Stomach (tissue), 4 donors: ENCODE measurements at regions not wholly inside any gene's neighbourhood (a gene's known extent, or its start where the extent isn't known, plus 50 kb on each side); places are given as distances from the start of the nearest gene placed in this dataset.

Experiments used
- EP300 ChIP-seq: sonication (generic); formaldehyde crosslinking; IDR thresholded peaks from one replicate; pipeline ENCODE4 v1.6.1; 2017; ENCODE audit warnings: antibody characterized with exemption
- POLR2A ChIP-seq, 4 donors: fragments of 450-650 bp; IDR thresholded peaks; one replicate each; pipeline ENCODE4 v1.6.1; 2016; ENCODE audit warnings: antibody characterized with exemption in 4 of 4, control low read depth in 2 of 4, mild to moderate bottlenecking in 1 of 4, moderate library complexity in 1 of 4
- POLR2AphosphoS5 ChIP-seq, 3 donors: sonication (generic); formaldehyde crosslinking; IDR thresholded peaks; one replicate each; pipeline ENCODE4 v1.6.1; 2016; ENCODE audit warnings: antibody characterized with exemption in 3 of 3
- TF ChIP-seq, protein P1 (sequence below), 7 experiments: fragments of 450-650 bp in 4 of 7; fragments of 200-600 bp in 3 of 7; sonication (generic) in 3 of 7; IDR thresholded peaks; one replicate each; pipeline ENCODE4 v1.5.1; 2016 to 2019; ENCODE audit warnings: antibody characterized with exemption in 7 of 7, control low read depth in 2 of 7, mild to moderate bottlenecking in 1 of 7

GRCh38 chr1:29455781-29456180 lies 219.5 kb downstream of the PTPRU start:
- TF ChIP-seq, protein P1, sequence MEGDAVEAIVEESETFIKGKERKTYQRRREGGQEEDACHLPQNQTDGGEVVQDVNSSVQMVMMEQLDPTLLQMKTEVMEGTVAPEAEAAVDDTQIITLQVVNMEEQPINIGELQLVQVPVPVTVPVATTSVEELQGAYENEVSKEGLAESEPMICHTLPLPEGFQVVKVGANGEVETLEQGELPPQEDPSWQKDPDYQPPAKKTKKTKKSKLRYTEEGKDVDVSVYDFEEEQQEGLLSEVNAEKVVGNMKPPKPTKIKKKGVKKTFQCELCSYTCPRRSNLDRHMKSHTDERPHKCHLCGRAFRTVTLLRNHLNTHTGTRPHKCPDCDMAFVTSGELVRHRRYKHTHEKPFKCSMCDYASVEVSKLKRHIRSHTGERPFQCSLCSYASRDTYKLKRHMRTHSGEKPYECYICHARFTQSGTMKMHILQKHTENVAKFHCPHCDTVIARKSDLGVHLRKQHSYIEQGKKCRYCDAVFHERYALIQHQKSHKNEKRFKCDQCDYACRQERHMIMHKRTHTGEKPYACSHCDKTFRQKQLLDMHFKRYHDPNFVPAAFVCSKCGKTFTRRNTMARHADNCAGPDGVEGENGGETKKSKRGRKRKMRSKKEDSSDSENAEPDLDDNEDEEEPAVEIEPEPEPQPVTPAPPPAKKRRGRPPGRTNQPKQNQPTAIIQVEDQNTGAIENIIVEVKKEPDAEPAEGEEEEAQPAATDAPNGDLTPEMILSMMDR (IDR thresholded peaks at IDR 0.05), result no peak
- TF ChIP-seq POLR2A (IDR thresholded peaks at IDR 0.05) (no peak), POLR2AphosphoS5 (IDR thresholded peaks at IDR 0.05) (no peak), EP300 (no peak)
